OCI-LY7 (cell line): ENCODE measurements at regions not wholly inside any gene's neighbourhood (a gene's known extent, or its start where the extent isn't known, plus 50 kb on each side); places are given as distances from the start of the nearest gene placed in this dataset.
"Not testable (repeated sequence)": the region's sequence is repeated elsewhere in the genome, so short reads cannot be mapped to it uniquely, and the experiment has no call there.

ENCODE experiments used
- BruUV-seq: library from RNA; stranded (reverse); fragments of 400-500 nt; replicated peaks from 2 replicates; lab custom pipeline; 2021; lab: Mats Ljungman, UMichigan
- CTCF ChIA-PET: fragments of 300-600 bp; sonication (Branson Sonifier 250); formaldehyde crosslinking; loops from one replicate; lab custom pipeline; 2022; ENCODE audit warnings: antibody characterized with exemption; ENCODE audit not compliant: unreplicated experiment; lab: Charles Lee
- POLR2A ChIA-PET: fragments of 300-600 bp; sonication (Branson Sonifier 250); formaldehyde crosslinking; loops from one replicate; lab custom pipeline; 2022; ENCODE audit warnings: antibody characterized with exemption; lab: Charles Lee
- DNase-seq: peaks from one replicate; pipeline ENCODE4 v3.0.0-alpha.2; 2015; ENCODE audit warnings: low spot score
- H2AFZ ChIP-seq: fragments of 200-600 bp; sonication (generic), shearing (Covaris generic); 2 replicates; pipeline ENCODE4 v1.6.1; 2014; ENCODE audit warnings: mild to moderate bottlenecking, antibody characterized with exemption, low read length, moderate library complexity
- H3K27ac ChIP-seq: fragments of 200-600 bp; sonication (generic); 2 replicates; pipeline ENCODE4 v1.5.1; 2014; ENCODE audit warnings: mixed run types, low read depth, mild to moderate bottlenecking, moderate library complexity, low read length, inconsistent platforms; ENCODE audit not compliant: poor library complexity, severe bottlenecking
- H3K36me3 ChIP-seq: fragments of 200-600 bp; sonication (generic); 2 replicates; pipeline ENCODE4 v1.6.1; 2014; ENCODE audit warnings: mild to moderate bottlenecking, antibody characterized with exemption, low read length, moderate library complexity, mixed read lengths; ENCODE audit not compliant: insufficient read depth
- H3K4me1 ChIP-seq: fragments of 200-600 bp; sonication (generic); 2 replicates; pipeline ENCODE4 v1.5.1; 2014; ENCODE audit warnings: mild to moderate bottlenecking, low read length; ENCODE audit not compliant: insufficient read depth, poor library complexity, severe bottlenecking
- H3K4me2 ChIP-seq: fragments of 200-600 bp; sonication (generic); 2 replicates; pipeline ENCODE4 v1.6.1; 2014; ENCODE audit warnings: mild to moderate bottlenecking, low read length
- H3K4me3 ChIP-seq: fragments of 200-600 bp; sonication (generic); 2 replicates; pipeline ENCODE4 v1.5.1; 2014; ENCODE audit warnings: mild to moderate bottlenecking, low read depth, low read length; ENCODE audit not compliant: poor library complexity, severe bottlenecking
- H3K79me2 ChIP-seq: fragments of 200-600 bp; sonication (generic); 2 replicates; pipeline ENCODE4 v1.6.1; 2016; ENCODE audit warnings: low read depth, mild to moderate bottlenecking, low read length, moderate library complexity, mixed read lengths; ENCODE audit not compliant: insufficient read depth
- H3K9me2 ChIP-seq: fragments of 200-600 bp; sonication (generic); 2 replicates; pipeline ENCODE4 v1.6.1; 2016; ENCODE audit warnings: mild to moderate bottlenecking, low read length, mixed read lengths; ENCODE audit not compliant: insufficient read depth
- H3K9me3 ChIP-seq: fragments of 200-600 bp; sonication (generic); 2 replicates; pipeline ENCODE4 v1.6.1; 2014; ENCODE audit warnings: mild to moderate bottlenecking, mixed run types, low read length, mixed read lengths
- H4K20me1 ChIP-seq: fragments of 200-600 bp; sonication (generic); 2 replicates; pipeline ENCODE4 v1.6.1; 2014; ENCODE audit warnings: mild to moderate bottlenecking, antibody characterized with exemption, low read length, moderate library complexity, mixed read lengths; ENCODE audit not compliant: insufficient read depth
- intact Hi-C: fragments of 100-400 bp; cut with micrococcal nuclease; formaldehyde crosslinking; loops from one replicate; pipeline ENCODE4 v1.10.0; 2022; ENCODE audit not compliant: unreplicated experiment

DNA sequence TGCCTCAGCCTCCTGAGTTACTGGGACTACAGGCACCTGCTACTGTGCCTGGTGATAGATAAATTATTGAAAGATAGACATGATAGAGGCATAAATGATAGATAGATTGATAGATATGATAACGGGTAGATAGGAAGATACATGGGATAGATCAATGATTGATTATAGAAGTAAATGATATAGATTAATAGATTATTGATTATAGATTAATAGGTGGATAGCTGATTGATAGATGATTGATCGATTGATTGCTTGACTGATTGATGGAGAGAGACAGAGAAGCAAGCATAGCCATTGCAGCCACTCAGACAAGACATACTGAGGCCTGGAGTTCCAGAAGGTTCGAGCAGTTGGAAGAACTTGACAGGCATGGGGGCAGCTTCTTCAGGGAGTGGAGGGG is 3024.8 kb upstream of the TEKT4 start:
- DNase-seq, CTCF ChIA-PET, BruUV-seq, H3K4me1 ChIP-seq, H2AFZ ChIP-seq, H3K4me2 ChIP-seq, H3K36me3 ChIP-seq, H3K9me2 ChIP-seq, H3K79me2 ChIP-seq, intact Hi-C loops, POLR2A ChIA-PET, H3K9me3 ChIP-seq, H3K27ac ChIP-seq, H3K4me3 ChIP-seq, H4K20me1 ChIP-seq: not testable (repeated sequence)

DNA sequence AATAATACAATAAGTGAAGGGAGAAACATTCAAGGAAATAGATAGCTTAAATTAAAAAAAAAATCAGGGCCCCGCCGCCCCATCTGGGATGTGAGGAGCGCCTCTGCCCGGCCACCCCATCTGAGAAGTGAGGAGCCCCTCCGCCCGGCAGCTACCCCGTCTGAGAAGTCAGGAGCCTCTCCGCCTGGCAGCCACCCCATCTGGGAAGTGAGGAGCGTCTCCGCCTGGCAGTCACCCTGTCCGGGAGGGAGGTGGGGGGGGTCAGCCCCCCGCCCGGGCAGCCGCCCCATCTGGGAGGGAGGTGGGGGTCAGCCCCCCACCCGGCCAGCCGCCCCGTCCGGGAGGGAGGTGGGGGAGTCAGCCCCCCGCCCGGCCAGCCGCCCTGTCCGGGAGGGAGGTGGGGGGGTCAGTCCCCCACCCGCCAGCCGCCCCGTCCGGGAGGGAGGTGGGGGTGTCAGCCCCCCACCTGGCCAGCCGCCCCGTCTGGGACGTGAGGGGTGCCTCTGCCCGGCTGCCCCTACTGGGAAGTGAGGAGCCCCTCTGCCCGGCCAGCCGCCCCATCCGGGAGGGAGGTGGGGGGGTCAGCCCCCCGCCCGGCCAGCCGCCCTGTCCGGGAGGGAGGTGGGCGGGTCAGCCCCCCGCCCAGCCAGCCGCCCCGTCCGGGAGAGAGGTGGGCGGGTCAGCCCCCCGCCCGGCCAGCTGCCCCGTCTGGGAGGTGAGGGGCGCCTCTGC is 3019.4 kb upstream of the TEKT4 start:
- H4K20me1 ChIP-seq, DNase-seq, H3K9me3 ChIP-seq, H3K4me2 ChIP-seq, BruUV-seq, H3K79me2 ChIP-seq, H3K4me1 ChIP-seq, H3K9me2 ChIP-seq, H2AFZ ChIP-seq, intact Hi-C loops, H3K36me3 ChIP-seq, H3K27ac ChIP-seq, H3K4me3 ChIP-seq, CTCF ChIA-PET, POLR2A ChIA-PET: not testable (repeated sequence)

DNA sequence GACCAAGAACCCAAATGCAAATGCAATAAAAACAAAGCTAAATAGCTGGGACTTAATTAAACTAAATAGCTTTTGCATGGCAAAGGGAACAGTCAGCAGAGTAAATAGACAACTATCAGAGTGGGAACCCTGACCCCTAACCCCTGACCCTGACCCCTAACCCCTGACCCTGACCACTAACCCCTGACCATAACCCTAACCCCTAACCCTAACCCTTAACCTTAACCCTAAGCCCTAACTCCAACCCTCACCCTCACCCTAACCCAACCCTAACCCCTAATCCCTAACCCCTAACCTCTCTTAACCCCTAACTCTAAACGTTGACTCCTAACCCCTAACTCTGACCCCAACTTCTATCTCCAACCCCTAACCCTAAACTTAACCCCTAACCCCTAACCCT is 3014.3 kb upstream of the TEKT4 start:
- H4K20me1 ChIP-seq, H3K36me3 ChIP-seq, BruUV-seq, H3K4me3 ChIP-seq, H3K4me1 ChIP-seq, POLR2A ChIA-PET, H3K79me2 ChIP-seq, H2AFZ ChIP-seq, H3K9me3 ChIP-seq, DNase-seq, intact Hi-C loops, H3K27ac ChIP-seq, H3K4me2 ChIP-seq, H3K9me2 ChIP-seq, CTCF ChIA-PET: not testable (repeated sequence)

DNA sequence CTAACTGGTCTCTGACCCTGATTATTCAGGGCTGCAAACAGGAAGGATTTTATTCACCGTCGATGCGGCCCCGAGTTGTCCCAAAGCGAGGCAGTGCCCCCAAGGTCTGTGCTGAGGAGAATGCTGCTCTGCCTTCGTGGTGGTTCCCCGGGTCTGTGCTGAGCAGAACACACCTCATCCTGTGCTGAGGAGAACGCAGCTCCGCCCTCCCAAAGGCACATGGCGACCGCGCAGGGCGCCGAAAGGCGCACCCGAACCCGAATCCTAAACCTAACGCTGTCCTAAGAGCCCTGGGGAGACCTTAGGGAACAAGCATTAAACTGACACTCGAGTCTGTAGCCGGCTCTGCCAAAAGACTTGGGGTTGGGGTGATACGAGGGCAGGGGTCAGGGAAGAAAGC is 3013.5 kb upstream of the TEKT4 start:
- H2AFZ ChIP-seq, H3K9me2 ChIP-seq, BruUV-seq, H3K79me2 ChIP-seq, H3K4me1 ChIP-seq, CTCF ChIA-PET, DNase-seq, H4K20me1 ChIP-seq, H3K9me3 ChIP-seq, H3K4me3 ChIP-seq, H3K27ac ChIP-seq, H3K4me2 ChIP-seq, intact Hi-C loops, H3K36me3 ChIP-seq: not testable (repeated sequence)
- POLR2A ChIA-PET: interaction anchor here (0.6 kb wide), 1 partner anchor 104 kb away, joined by 3 read pairs; no protein-coding TSS in a partner anchor

DNA sequence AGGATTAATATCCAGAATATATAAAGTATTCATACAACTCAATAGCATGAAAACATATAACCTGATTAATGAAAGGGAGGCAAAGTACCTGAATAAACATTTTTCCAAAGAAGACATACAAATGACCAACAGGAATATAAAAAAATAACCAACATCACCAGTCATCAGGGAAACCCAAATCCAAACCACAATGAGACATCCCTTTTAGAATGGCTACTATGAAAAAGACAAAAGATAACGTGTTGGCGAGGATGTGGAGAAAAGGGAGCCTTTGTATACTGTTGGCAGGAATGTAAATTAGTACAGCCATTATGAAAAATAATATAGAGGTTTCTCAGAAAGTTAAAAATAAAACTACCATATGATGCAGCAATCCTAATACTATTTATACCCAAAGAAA is 2999.5 kb upstream of the TEKT4 start:
- H3K36me3 ChIP-seq, CTCF ChIA-PET, DNase-seq, H3K9me2 ChIP-seq, BruUV-seq, H3K4me1 ChIP-seq, H3K27ac ChIP-seq, intact Hi-C loops, H2AFZ ChIP-seq, POLR2A ChIA-PET, H3K4me2 ChIP-seq, H4K20me1 ChIP-seq, H3K4me3 ChIP-seq, H3K9me3 ChIP-seq, H3K79me2 ChIP-seq: not testable (repeated sequence)

DNA sequence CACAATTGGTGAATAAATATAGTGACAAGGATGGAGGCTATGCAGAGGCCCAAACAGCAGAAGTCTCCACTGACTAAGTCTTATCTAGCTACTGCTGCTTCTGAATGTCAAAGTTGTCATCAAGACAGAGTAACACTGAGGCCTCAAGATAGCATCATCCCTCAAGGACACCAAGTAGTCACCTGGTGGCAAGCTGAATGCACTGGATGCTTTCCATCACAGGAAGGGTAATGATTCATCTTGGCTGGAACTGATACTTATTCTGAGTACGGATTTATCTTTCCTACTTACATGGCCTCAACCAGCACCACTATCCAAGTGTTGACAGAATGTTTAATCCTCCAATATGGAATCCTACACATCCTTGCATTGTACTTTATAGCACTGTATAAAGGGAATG is 2997.8 kb upstream of the TEKT4 start:
- H4K20me1 ChIP-seq, H3K4me1 ChIP-seq, H3K79me2 ChIP-seq, H3K27ac ChIP-seq, H3K9me2 ChIP-seq, POLR2A ChIA-PET, H3K9me3 ChIP-seq, H2AFZ ChIP-seq, intact Hi-C loops, H3K4me2 ChIP-seq, DNase-seq, BruUV-seq, H3K4me3 ChIP-seq, CTCF ChIA-PET, H3K36me3 ChIP-seq: not testable (repeated sequence)
